SH-SY5Y (cell line): ENCODE measurements at regions not wholly inside any gene's neighbourhood (a gene's known extent, or its start where the extent isn't known, plus 50 kb on each side); places are given as distances from the start of the nearest gene placed in this dataset.

ENCODE experiments used
- GATA2 ChIP-seq: IDR thresholded peaks from 2 replicates; pipeline ENCODE4 v1.6.1; 2011; ENCODE audit warnings: mild to moderate bottlenecking, low read depth, low read length
- GATA3 ChIP-seq: IDR thresholded peaks from 2 replicates; pipeline ENCODE4 v1.6.1; 2011; ENCODE audit warnings: low read depth, mild to moderate bottlenecking, low read length, moderate library complexity

GRCh38 chr17:36697903-36698530 lies 96.6 kb downstream of the MRM1 start:
- TF ChIP-seq GATA2 (no peak), GATA3 (no peak)
